K562 (cell line): ENCODE measurements at regions not wholly inside any gene's neighbourhood (a gene's known extent, or its start where the extent isn't known, plus 50 kb on each side); places are given as distances from the start of the nearest gene placed in this dataset.

Experiments used
- ATAC-seq: fragments of 200-7000 bp; cut with Tn5 transposase; 3 replicates; pipeline ENCODE4 v1.9.1; 2020; ENCODE audit warnings: moderate library complexity
- BruUV-seq: library from RNA; stranded (reverse); fragments of 400-500 nt; replicated peaks from 2 replicates; lab custom pipeline; 2021; lab: Mats Ljungman, UMichigan
- CTCF ChIA-PET: fragments of 300-600 bp; formaldehyde crosslinking; extraction: SDS; loops from one replicate; lab custom pipeline; 2021; ENCODE audit warnings: low intra/inter-chr PET ratio; lab: Yijun Ruan, JAX
- POLR2A ChIA-PET: fragments of 300-600, 350-650 bp; sonication (Branson Sonifier 250); formaldehyde crosslinking; extraction: SDS; loops from one replicate; lab custom pipeline; 2021; ENCODE audit warnings: antibody characterized with exemption, inconsistent platforms; lab: Yijun Ruan, JAX
- DNase-seq, 4 experiments: peaks; one replicate each; pipeline versions ENCODE4 v3.0.0 to v3.0.0-alpha.2; 2011 to 2018; ENCODE audit warnings: low spot score in 3 of 4, mixed read lengths in 3 of 4; ENCODE audit errors: extremely low read depth in 1 of 4
- FAIRE-seq: peaks from 2 replicates; lab custom pipeline; 2011; peaks lifted over from hg19 to GRCh38; lab: Jason Lieb, UNC
- H2AFZ ChIP-seq: 2 replicates; pipeline ENCODE4 v1.6.0; 2011; ENCODE audit warnings: low read depth, low read length, control low read depth, inconsistent platforms
- H3K27ac ChIP-seq: fragments of 200-600 bp; 3 replicates; pipeline ENCODE4 v1.8.0; 2011; ENCODE audit warnings: low read depth, mild to moderate bottlenecking, control low read depth, inconsistent platforms, low read length, moderate library complexity, mixed read lengths; ENCODE audit errors: extremely low read depth
- H3K27me3 ChIP-seq, 2 experiments: fragments of 300-600 bp in 1 of 2; 2 replicates in 1 of 2; 3 replicates in 1 of 2; pipeline versions ENCODE4 v1.6.0 to v1.8.0; 2011; ENCODE audit warnings: inconsistent platforms in 2 of 2, low read length in 2 of 2, mild to moderate bottlenecking in 1 of 2, mixed read lengths in 1 of 2, moderate library complexity in 1 of 2; ENCODE audit not compliant: control insufficient read depth in 2 of 2, insufficient read depth in 2 of 2
- H3K36me3 ChIP-seq: fragments of 300-600 bp; 3 replicates; pipeline ENCODE4 v1.8.0; 2011; ENCODE audit warnings: mild to moderate bottlenecking, low read length, inconsistent platforms; ENCODE audit not compliant: control insufficient read depth, insufficient read depth
- H3K4me1 ChIP-seq, 2 experiments: fragments of 200-600 bp in 1 of 2; replicated peaks in 1 of 2; 2 replicates in 1 of 2; 3 replicates in 1 of 2; pipeline versions ENCODE4 v1.5.1 to v1.8.0; 2011; ENCODE audit warnings: inconsistent platforms in 2 of 2, low read length in 2 of 2, mild to moderate bottlenecking in 1 of 2, mixed read lengths in 1 of 2, moderate library complexity in 1 of 2; ENCODE audit not compliant: control insufficient read depth in 2 of 2, insufficient read depth in 2 of 2
- H3K4me2 ChIP-seq: 2 replicates; pipeline ENCODE4 v1.6.1; 2011; ENCODE audit warnings: low read length, control low read depth, inconsistent platforms, mixed read lengths; ENCODE audit not compliant: insufficient read depth
- H3K4me3 ChIP-seq: fragments of 200-600 bp; sonication (generic), shearing (Covaris generic); 2 replicates; pipeline ENCODE4 v1.5.1; 2016; ENCODE audit warnings: control low read depth, inconsistent platforms
- H3K79me2 ChIP-seq: fragments of 200-600 bp; 3 replicates; pipeline ENCODE4 v1.8.0; 2011; ENCODE audit warnings: low read length, inconsistent platforms; ENCODE audit not compliant: control insufficient read depth, insufficient read depth
- H3K9ac ChIP-seq, 2 experiments: 2 replicates each; pipeline versions ENCODE4 v1.6.0 to v1.6.1; 2011; ENCODE audit warnings: low read depth in 2 of 2, low read length in 2 of 2, control low read depth in 1 of 2, inconsistent platforms in 1 of 2, mild to moderate bottlenecking in 1 of 2, mixed read lengths in 1 of 2; ENCODE audit not compliant: insufficient read depth in 1 of 2
- H3K9me1 ChIP-seq: one replicate; pipeline ENCODE4 v1.6.0; 2011; ENCODE audit warnings: inconsistent platforms, mild to moderate bottlenecking, low read length, moderate library complexity; ENCODE audit not compliant: control insufficient read depth, insufficient read depth
- H3K9me3 ChIP-seq: replicated peaks from 2 replicates; pipeline ENCODE4 v1.5.1; 2011; ENCODE audit warnings: low read depth, low read length, inconsistent platforms; ENCODE audit not compliant: control insufficient read depth, insufficient read depth
- H4K20me1 ChIP-seq: replicated peaks from 2 replicates; pipeline ENCODE4 v1.6.1; 2011; ENCODE audit warnings: low read length, inconsistent platforms, mixed read lengths; ENCODE audit not compliant: control insufficient read depth, insufficient read depth
- ELF2 ChIP-seq: fragments of 250-450 bp; sonication (Bioruptor Pico); IDR thresholded peaks from 2 replicates; pipeline ENCODE4 v1.5.0; 2021; ENCODE audit warnings: mild to moderate bottlenecking
- MEF2A ChIP-seq: IDR thresholded peaks from 2 replicates; pipeline ENCODE4 v1.6.1; 2011; ENCODE audit warnings: low read depth, mild to moderate bottlenecking, low read length, moderate library complexity; ENCODE audit not compliant: control insufficient read depth
- MIER1 ChIP-seq: fragments of 450-650 bp; IDR thresholded peaks from 2 replicates; pipeline ENCODE4 v1.6.1; 2016; ENCODE audit warnings: antibody characterized with exemption, mild to moderate bottlenecking, low read depth
- MTF1 ChIP-seq: fragments of 250-450 bp; sonication (Bioruptor Pico); IDR thresholded peaks from 2 replicates; pipeline ENCODE4 v1.9.0; 2021; ENCODE audit warnings: moderate library complexity, mild to moderate bottlenecking, inconsistent platforms, borderline replicate concordance
- SMARCA4 ChIP-seq: fragments of 450-650 bp; IDR thresholded peaks from 2 replicates; pipeline ENCODE4 v1.6.1; 2016
- SMC3 ChIP-seq: conservative IDR thresholded peaks from 2 replicates; pipeline ENCODE4 v1.6.1; 2011; ENCODE audit warnings: low read depth, low read length, improper control_type of control experiment; ENCODE audit not compliant: insufficient read depth
- SPI1 ChIP-seq: IDR thresholded peaks from 2 replicates; pipeline ENCODE4 v1.6.1; 2011; ENCODE audit warnings: low read depth, low read length, control low read depth, borderline replicate concordance
- TFAP4 ChIP-seq: sonication (generic); formaldehyde crosslinking; IDR thresholded peaks from 2 replicates; pipeline ENCODE4 v1.8.0; 2022; ENCODE audit warnings: missing genetic modification reagents, mild to moderate bottlenecking, moderate library complexity, borderline replicate concordance
- ZNF324 ChIP-seq: fragments of 250-450 bp; sonication (Bioruptor Pico); IDR thresholded peaks from 2 replicates; pipeline ENCODE4 v1.4.0; 2020; ENCODE audit warnings: mild to moderate bottlenecking
- ZNF407 ChIP-seq: fragments of 450-650 bp; IDR thresholded peaks from 2 replicates; pipeline ENCODE4 v1.6.1; 2016; ENCODE audit warnings: low read depth
- ZNF639 ChIP-seq, 2 experiments: fragments of 200-800 bp in 1 of 2; sonication (Bioruptor generic) in 1 of 2; sonication (generic) in 1 of 2; formaldehyde crosslinking in 1 of 2; IDR thresholded peaks in 1 of 2; conservative IDR thresholded peaks in 1 of 2; 2 replicates each; pipeline versions ENCODE4 v1.5.0 to v1.6.1; 2016 to 2020; ENCODE audit warnings: missing compliant biosample characterization in 1 of 2, missing genetic modification characterization in 1 of 2, missing genetic modification reagents in 1 of 2
- WGBS: fragments of 100-300 bp; shearing (Covaris generic); methylation state at CpG from one replicate; pipeline ENCODE4 v1.1.6; 2016; ENCODE audit warnings: low coverage, mixed read lengths; ENCODE audit not compliant: insufficient coverage; ENCODE audit errors: missing lambda C conversion rate; 5-methylcytosine and 5-hydroxymethylcytosine counted together
- in situ Hi-C: fragments of 300-500 bp; cut with MboI; formaldehyde crosslinking; loops from 4 replicates; pipeline ENCODE4 v1.15.0; 2018; ENCODE audit warnings: inconsistent platforms, mixed read lengths
- intact Hi-C: fragments of 100-400 bp; cut with micrococcal nuclease; formaldehyde crosslinking; loops from 2 replicates; pipeline ENCODE4 v1.14.2; 2022

- POLR2A ChIA-PET: no interaction called here
- FAIRE-seq (no peak), DNase-seq (no peak), ATAC-seq (no peak)
- Histone ChIP-seq H4K20me1 (no peaks in the 10 kb centered on the region), H2AFZ (no peak overlapping the region), H3K36me3 (no peaks in the 10 kb centered on the region), H3K27me3 (no peaks in the 10 kb centered on the region), H3K4me3 (no peak overlapping the region), H3K4me1 (no peaks in the 10 kb centered on the region), H3K9me3 (no peaks in the 10 kb centered on the region), H3K79me2 (no peaks in the 10 kb centered on the region), H3K9me1 (no peaks in the 10 kb centered on the region), H3K9ac (no peak overlapping the region), H3K27ac (no peak overlapping the region), H3K4me2 (no peak overlapping the region)
- WGBS: 0% methylated on average over 3 of the region's 3 CpGs
- CTCF ChIA-PET: no interaction called here
- intact Hi-C loops (no loop called here), in situ Hi-C loops (no loop called here)
- no TSS peak for BruUV-seq
- TF ChIP-seq SPI1: no peak
- TF ChIP-seq ZNF324 (CRISPR knock-in tag): no peak
- TF ChIP-seq MEF2A: no peak
- TF ChIP-seq SMARCA4: no peak
- no peak for TF ChIP-seq SMC3
- no peak for TF ChIP-seq MTF1 (CRISPR knock-in tag)
- no peak for TF ChIP-seq MIER1
- no peak for TF ChIP-seq ZNF639 (CRISPR knock-in tag; conservative IDR thresholded peaks at IDR 0.05 in 1 of 2, IDR thresholded peaks at IDR 0.05 in 1 of 2)
- no peak for TF ChIP-seq ZNF407
- no peak for TF ChIP-seq ELF2 (CRISPR knock-in tag)
- TF ChIP-seq TFAP4 (CRISPR knock-in tag): no peak
These were observed 776.3 kb downstream of the BCL11A start for GRCh38 chr2:59777120-59777519.
